GM12878 (cell line): ENCODE measurements at regions not wholly inside any gene's neighbourhood (a gene's known extent, or its start where the extent isn't known, plus 50 kb on each side); places are given as distances from the start of the nearest gene placed in this dataset.

ENCODE experiments used
- ATAC-seq: fragments of 200-7000 bp; cut with Tn5 transposase; 3 replicates; pipeline ENCODE4 v1.9.1; 2020; ENCODE audit warnings: mild to moderate bottlenecking, moderate library complexity
- BruUV-seq: library from RNA; stranded (reverse); fragments of 400-500 nt; replicated peaks from 2 replicates; lab custom pipeline; 2021; lab: Mats Ljungman, UMichigan
- CTCF ChIA-PET: fragments of 300-600 bp; sonication (Branson Sonifier 250); formaldehyde crosslinking; extraction: SDS; loops from one replicate; lab custom pipeline; 2021; ENCODE audit warnings: inconsistent platforms; lab: Yijun Ruan, JAX
- POLR2A ChIA-PET: fragments of 350-600 bp; formaldehyde crosslinking; extraction: SDS; loops from one replicate; lab custom pipeline; 2021; ENCODE audit warnings: inconsistent platforms; lab: Charles Lee
- RAD21 ChIA-PET: fragments of 300-600 bp; sonication (Branson Sonifier 250); formaldehyde crosslinking; loops from one replicate; lab custom pipeline; 2023; ENCODE audit warnings: antibody characterized with exemption; ENCODE audit not compliant: unreplicated experiment; lab: Charles Lee
- SMC1A ChIA-PET: fragments of 300-600 bp; sonication (Branson Sonifier 250); formaldehyde crosslinking; loops from one replicate; lab custom pipeline; 2023; ENCODE audit not compliant: unreplicated experiment, uncharacterized antibody; lab: Charles Lee
- DNase-seq: peaks from one replicate; pipeline ENCODE4 v3.0.0-alpha.2; 2011; ENCODE audit warnings: low read depth, low spot score
- FAIRE-seq: peaks from 3 replicates; lab custom pipeline; 2011; peaks lifted over from hg19 to GRCh38; lab: Jason Lieb, UNC
- H2AFZ ChIP-seq: 2 replicates; pipeline ENCODE4 v1.6.0; 2011; ENCODE audit warnings: low read depth, low read length, control low read depth; ENCODE audit not compliant: control insufficient read depth
- H3K27ac ChIP-seq: 2 replicates; pipeline ENCODE4 v1.5.1; 2011; ENCODE audit warnings: control low read depth; ENCODE audit not compliant: control insufficient read depth, insufficient read depth
- H3K27me3 ChIP-seq, 2 experiments: replicated peaks in 1 of 2; 2 replicates each; pipeline versions ENCODE4 v1.6.0 to v1.6.1; 2011; ENCODE audit warnings: low read length in 1 of 2; ENCODE audit not compliant: control insufficient read depth in 2 of 2, insufficient read depth in 2 of 2
- H3K36me3 ChIP-seq, 2 experiments: 2 replicates each; pipeline ENCODE4 v1.5.1; 2011; ENCODE audit warnings: low read length in 1 of 2; ENCODE audit not compliant: control insufficient read depth in 2 of 2, insufficient read depth in 2 of 2
- H3K4me1 ChIP-seq: 2 replicates; pipeline ENCODE4 v1.6.1; 2011; ENCODE audit warnings: mild to moderate bottlenecking, low read length, moderate library complexity, mixed read lengths; ENCODE audit not compliant: control insufficient read depth, insufficient read depth
- H3K4me2 ChIP-seq: 2 replicates; pipeline ENCODE4 v1.6.0; 2011; ENCODE audit warnings: control low read depth; ENCODE audit not compliant: control insufficient read depth, insufficient read depth
- H3K4me3 ChIP-seq: fragments of 200-600 bp; sonication (generic); 2 replicates; pipeline ENCODE4 v1.5.1; 2016
- H3K79me2 ChIP-seq: 2 replicates; pipeline ENCODE4 v1.6.0; 2011; ENCODE audit warnings: low read length; ENCODE audit not compliant: control insufficient read depth, insufficient read depth
- H3K9ac ChIP-seq: 2 replicates; pipeline ENCODE4 v1.8.0; 2011; ENCODE audit warnings: low read length, control low read depth, mixed read lengths; ENCODE audit not compliant: control insufficient read depth, insufficient read depth
- H3K9me3 ChIP-seq: replicated peaks from 3 replicates; pipeline ENCODE4 v1.5.1; 2011; ENCODE audit warnings: mild to moderate bottlenecking, low read length; ENCODE audit not compliant: control insufficient read depth, insufficient read depth
- H4K20me1 ChIP-seq: 2 replicates; pipeline ENCODE4 v1.6.0; 2011; ENCODE audit not compliant: control insufficient read depth, insufficient read depth
- CEBPB ChIP-seq, 2 experiments: fragments of 150-350 bp in 1 of 2; IDR thresholded peaks; 2 replicates each; pipeline ENCODE4 v1.6.1; 2012 to 2014; ENCODE audit warnings: low read depth in 2 of 2, low read length in 2 of 2, borderline replicate concordance in 1 of 2, inconsistent platforms in 1 of 2
- CREM ChIP-seq: IDR thresholded peaks from 2 replicates; pipeline ENCODE4 v1.6.1; 2014; ENCODE audit warnings: antibody characterized with exemption, low read depth
- EED ChIP-seq: sonication (generic); IDR thresholded peaks from 2 replicates; pipeline ENCODE4 v1.6.1; 2016; ENCODE audit warnings: antibody characterized with exemption, low read depth
- EGR1 ChIP-seq, 2 experiments: IDR thresholded peaks; 1 replicate in 1 of 2; 2 replicates in 1 of 2; pipeline ENCODE4 v1.6.1; 2011 to 2012; ENCODE audit warnings: low read depth in 2 of 2, low read length in 2 of 2, borderline replicate concordance in 1 of 2, mild to moderate bottlenecking in 1 of 2, moderate library complexity in 1 of 2
- ESRRA ChIP-seq: IDR thresholded peaks from 2 replicates; pipeline ENCODE4 v1.6.1; 2012; ENCODE audit warnings: mild to moderate bottlenecking, low read length, improper control_type of control experiment
- GABPA ChIP-seq: IDR thresholded peaks from 2 replicates; pipeline ENCODE4 v1.6.1; 2014; ENCODE audit warnings: antibody characterized with exemption, low read depth, mild to moderate bottlenecking, inconsistent platforms
- JUNB ChIP-seq: IDR thresholded peaks from 2 replicates; pipeline ENCODE4 v1.6.1; 2016; ENCODE audit warnings: antibody characterized with exemption, mild to moderate bottlenecking
- JUND ChIP-seq: IDR thresholded peaks from 2 replicates; pipeline ENCODE4 v1.6.1; 2012; ENCODE audit warnings: low read depth, mild to moderate bottlenecking, low read length, improper control_type of control experiment, moderate library complexity
- MYB ChIP-seq: fragments of 150-350 bp; IDR thresholded peaks from 2 replicates; pipeline ENCODE4 v1.6.1; 2014; ENCODE audit warnings: mild to moderate bottlenecking, low read depth, low read length, borderline replicate concordance
- MYC ChIP-seq: IDR thresholded peaks from 2 replicates; pipeline ENCODE4 v1.6.1; 2011; ENCODE audit warnings: mild to moderate bottlenecking, low read length, moderate library complexity, inconsistent platforms; ENCODE audit not compliant: insufficient read depth, insufficient replicate concordance, insufficient read length, severe bottlenecking
- NFIC ChIP-seq: IDR thresholded peaks from 2 replicates; pipeline ENCODE4 v1.6.1; 2012; ENCODE audit warnings: low read depth, mild to moderate bottlenecking, inconsistent platforms, low read length, moderate library complexity
- SMAD5 ChIP-seq: IDR thresholded peaks from 2 replicates; pipeline ENCODE4 v1.6.1; 2016; ENCODE audit warnings: antibody characterized with exemption, low read depth
- SP1 ChIP-seq: IDR thresholded peaks from one replicate; pipeline ENCODE4 v1.6.1; 2011; ENCODE audit warnings: low read depth, low read length
- SRF ChIP-seq, 2 experiments: IDR thresholded peaks; 2 replicates each; pipeline ENCODE4 v1.6.1; 2011; ENCODE audit warnings: low read depth in 2 of 2, low read length in 2 of 2, mild to moderate bottlenecking in 1 of 2, moderate library complexity in 1 of 2
- TAF1 ChIP-seq: IDR thresholded peaks from 2 replicates; pipeline ENCODE4 v1.6.1; 2011; ENCODE audit warnings: mild to moderate bottlenecking, low read depth, low read length, borderline replicate concordance
- WGBS: methylation state at CpG from one replicate; pipeline ENCODE4 v1.1.6; 2016; ENCODE audit warnings: low lambda C conversion rate; ENCODE audit not compliant: insufficient replicate concordance, insufficient coverage; ENCODE audit errors: missing lambda C conversion rate; 5-methylcytosine and 5-hydroxymethylcytosine counted together
- in situ Hi-C: fragments of 300-500 bp; cut with MboI; formaldehyde crosslinking; loops from 9 replicates; pipeline ENCODE4 v1.14.3; 2018; ENCODE audit warnings: mixed read lengths
- intact Hi-C: fragments of 100-400 bp; cut with micrococcal nuclease; formaldehyde crosslinking; loops from one replicate; pipeline ENCODE4 v1.14.2; 2022; ENCODE audit not compliant: unreplicated experiment

DNA sequence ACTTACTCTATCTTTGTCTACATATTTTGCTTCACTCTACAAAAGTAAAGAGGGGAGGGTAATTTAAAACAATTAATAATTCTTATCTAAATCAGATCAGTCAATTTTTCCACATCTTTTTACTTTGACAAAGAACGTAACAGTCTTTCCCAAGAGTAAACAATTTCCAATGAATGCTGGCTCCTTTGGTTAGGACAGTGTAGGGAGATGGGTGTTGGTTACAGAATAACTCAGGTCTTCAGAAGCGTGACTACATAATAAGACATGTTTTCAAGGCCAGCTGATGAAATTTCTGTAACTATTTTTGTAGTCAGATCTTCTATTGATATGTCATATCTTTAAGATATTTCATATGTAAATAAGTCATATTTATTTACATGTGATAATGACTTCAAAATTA is 183.0 kb upstream of the CAND1 start:
- SMC1A ChIA-PET = no interaction called here
- no peak for ATAC-seq
- no TSS peak for BruUV-seq
- H3K36me3 ChIP-seq = no peaks in the 10 kb centered on the region
- H3K27ac ChIP-seq = no peak overlapping the region
- no peaks in the 10 kb centered on the region for H3K9me3 ChIP-seq
- CTCF ChIA-PET = no interaction called here
- RAD21 ChIA-PET = no interaction called here
- no peaks in the 10 kb centered on the region for H3K4me1 ChIP-seq
- TF ChIP-seq MYB (no peak), GABPA (no peak), MYC (no peak), SMAD5 (no peak), ESRRA (no peak), SRF (IDR thresholded peaks at IDR 0.05; ENCODE audit: low read depth in 2 of 2, low read length in 2 of 2) (no peak), SP1 (no peak), CEBPB (IDR thresholded peaks at IDR 0.05; ENCODE audit: borderline replicate concordance in 1 of 2, low read depth in 2 of 2, low read length in 2 of 2) (no peak), EGR1 (IDR thresholded peaks at IDR 0.05; ENCODE audit: borderline replicate concordance in 1 of 2, low read depth in 2 of 2, low read length in 2 of 2) (no peak), NFIC (no peak), CREM (no peak), JUND (no peak), TAF1 (no peak), JUNB (no peak), EED (no peak)
- in situ Hi-C loops = no loop called here
- H3K4me2 ChIP-seq = no peak overlapping the region
- WGBS = 21% methylated on average over 2 of the region's 2 CpGs
- H3K79me2 ChIP-seq = no peaks in the 10 kb centered on the region
- H4K20me1 ChIP-seq = no peaks in the 10 kb centered on the region
- no peak overlapping the region for H3K4me3 ChIP-seq
- no peak for FAIRE-seq
- no peak for DNase-seq
- no peaks in the 10 kb centered on the region for H3K27me3 ChIP-seq
- H3K9ac ChIP-seq = no peak overlapping the region
- H2AFZ ChIP-seq = no peak overlapping the region
- intact Hi-C loops = no loop called here
- POLR2A ChIA-PET = no interaction called here
